Stimulated activated CD4-positive, alpha-beta T cell treated with anti-CD3 and anti-CD28 coated beads, TNF-alpha, amount 100 ng/mL, for 24 hours (primary cell): ENCODE measurements at regions not wholly inside any gene's neighbourhood (a gene's known extent, or its start where the extent isn't known, plus 50 kb on each side); places are given as distances from the start of the nearest gene placed in this dataset.

Experiments used
- DNase-seq, 3 experiments: peaks; one replicate each; pipeline ENCODE4 v3.0.0-alpha.2; 2020; ENCODE audit warnings: low read depth in 3 of 3

DNA sequence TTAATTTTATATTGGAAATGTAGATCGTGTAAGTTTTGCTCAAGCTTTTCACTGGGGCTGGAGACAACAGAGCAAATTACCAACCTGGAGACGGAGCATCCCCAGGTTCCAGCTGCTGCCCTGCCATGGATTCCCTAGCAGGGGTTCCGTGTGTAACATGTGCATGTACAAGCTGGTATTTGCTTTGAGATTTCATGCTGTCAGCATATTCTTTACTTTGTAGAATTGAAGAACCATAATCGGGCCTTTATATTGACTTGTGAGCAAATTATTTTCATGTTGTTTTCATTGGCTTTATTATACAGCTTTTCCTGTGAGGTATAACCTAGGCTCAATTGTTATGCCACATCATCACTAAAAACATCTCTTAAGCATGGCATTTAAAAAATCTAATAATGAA lies 369.2 kb upstream of the COBL start:
- no peak for DNase-seq

DNA sequence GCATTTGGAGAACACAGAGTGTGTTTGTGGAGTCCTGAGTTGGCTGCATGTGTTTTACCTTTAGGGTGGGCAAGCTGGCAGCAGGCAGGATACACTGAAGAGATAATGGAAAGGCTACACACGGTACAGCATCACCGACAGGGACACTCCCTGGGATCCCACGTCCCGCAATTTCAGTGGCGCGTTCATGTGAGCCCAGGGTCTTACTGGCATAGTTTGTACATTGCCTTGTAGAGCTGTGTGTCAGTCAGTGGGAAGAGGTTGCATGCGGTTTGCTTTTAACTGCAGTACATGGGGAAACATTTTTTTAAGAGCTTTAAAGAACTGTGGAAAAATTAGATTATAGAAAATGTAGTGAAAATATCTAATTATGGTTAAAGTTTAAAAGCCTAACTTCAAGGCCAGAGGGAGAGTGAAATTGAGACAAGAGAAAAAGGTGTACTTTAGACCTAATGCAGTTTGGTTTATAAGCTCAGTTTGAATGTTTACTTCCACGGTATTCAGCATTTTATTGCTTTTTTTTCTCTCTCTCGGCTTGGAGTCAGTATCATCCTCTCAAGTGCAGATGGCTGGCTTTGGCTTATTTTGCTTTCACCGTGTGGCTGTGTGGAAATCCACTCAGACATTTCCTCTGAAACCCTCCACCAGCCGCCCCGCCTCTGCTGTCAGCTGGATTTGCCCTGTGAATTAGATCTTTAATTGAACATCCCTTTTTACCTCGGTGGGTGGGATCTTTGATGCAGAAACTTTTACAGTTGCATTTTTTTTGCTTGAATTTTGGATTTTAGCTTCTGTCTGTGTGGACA lies 364.2 kb upstream of the COBL start:
- no peak for DNase-seq

DNA sequence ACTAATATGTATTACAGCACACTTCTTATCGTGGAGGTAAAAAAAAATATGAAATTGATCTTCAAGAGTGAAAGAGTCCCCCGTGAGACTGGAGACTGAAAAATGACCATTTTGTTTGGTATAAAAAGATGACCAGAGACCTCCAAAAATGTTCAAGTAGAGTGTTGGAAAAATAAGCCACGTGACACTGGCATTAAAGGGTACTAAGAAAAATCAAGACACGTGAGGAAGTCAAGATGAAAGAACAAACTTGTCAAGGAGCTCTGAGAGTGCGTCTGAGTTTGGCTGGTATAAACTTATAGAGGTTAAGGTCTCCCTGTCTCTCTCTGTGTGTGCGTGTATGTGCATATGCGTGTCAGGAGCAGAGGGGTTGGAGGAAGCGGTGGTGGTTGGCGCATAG lies 362.7 kb upstream of the COBL start:
- DNase-seq: no peak

DNA sequence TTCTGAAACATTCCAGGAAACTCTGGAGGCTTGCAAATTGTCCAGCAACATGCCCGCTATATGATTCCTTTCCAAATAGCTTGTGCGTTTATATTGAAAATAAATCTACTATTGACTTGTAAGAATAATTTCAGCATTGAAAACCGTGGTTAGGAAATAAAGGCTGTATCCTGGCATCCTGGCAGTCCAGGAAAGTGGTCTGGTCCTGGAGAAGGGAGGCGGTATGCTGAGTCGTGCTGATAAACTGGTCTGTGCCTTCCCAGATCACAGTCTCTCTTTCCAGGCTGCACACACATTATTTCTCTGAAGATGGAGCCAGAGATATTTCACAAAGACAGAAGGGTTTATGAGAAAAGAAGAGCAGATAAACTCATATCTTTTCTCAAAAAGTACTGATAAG lies 350.1 kb upstream of the COBL start:
- DNase-seq: no peak

DNA sequence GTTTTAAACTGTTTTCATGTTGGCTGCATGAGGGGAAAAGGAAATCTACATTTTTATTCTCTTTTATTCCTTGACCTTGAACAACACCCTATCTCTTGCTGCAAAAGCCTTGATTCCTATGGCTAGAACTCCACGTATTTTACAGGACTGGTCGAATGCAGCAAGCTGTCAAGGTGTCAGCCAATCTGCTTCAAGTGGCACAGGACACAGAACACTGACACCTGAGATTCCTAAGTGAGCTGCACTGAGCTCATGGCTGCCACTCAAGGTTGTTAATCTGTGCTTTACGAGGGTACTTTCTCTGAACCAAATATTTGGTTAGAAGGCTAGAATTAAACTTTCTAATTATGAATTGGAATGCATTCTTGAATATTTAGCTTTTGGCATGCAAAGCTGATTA lies 349.7 kb upstream of the COBL start:
- DNase-seq: no peak

DNA sequence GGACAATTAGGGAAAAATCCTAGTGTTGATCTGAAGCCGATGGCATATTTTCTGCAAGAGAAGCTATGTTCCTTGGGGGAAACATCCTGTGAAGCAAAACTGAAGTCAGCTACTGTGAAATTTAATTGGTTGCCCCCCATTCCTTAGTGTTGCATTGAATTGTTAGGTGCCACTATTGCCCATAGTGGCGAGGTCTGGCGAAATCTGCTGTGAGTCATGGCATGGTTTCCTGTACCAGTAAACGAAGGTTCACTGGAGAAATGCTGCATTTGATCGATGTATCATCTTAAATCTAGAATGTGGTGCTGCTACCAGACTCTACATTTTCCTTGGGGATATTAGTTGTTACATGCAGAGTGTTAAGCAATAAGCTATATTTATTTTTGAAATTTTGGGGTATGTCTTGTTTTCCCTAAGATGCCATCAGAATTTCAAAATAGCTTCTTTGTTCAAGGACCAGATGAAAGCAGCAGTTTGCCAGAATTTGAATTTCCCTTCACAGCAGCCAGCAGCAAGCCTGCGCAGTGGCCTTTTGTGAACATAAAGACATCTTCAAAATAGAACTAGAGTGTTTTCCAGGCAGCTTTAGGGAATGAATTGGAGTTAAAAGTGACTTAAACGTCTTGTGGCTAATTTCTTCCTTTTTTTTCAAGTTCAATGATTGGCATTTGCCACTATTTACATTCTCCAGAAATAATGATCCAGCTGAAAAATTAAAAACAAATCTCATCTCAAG lies 348.6 kb upstream of the COBL start:
- no peak for DNase-seq

DNA sequence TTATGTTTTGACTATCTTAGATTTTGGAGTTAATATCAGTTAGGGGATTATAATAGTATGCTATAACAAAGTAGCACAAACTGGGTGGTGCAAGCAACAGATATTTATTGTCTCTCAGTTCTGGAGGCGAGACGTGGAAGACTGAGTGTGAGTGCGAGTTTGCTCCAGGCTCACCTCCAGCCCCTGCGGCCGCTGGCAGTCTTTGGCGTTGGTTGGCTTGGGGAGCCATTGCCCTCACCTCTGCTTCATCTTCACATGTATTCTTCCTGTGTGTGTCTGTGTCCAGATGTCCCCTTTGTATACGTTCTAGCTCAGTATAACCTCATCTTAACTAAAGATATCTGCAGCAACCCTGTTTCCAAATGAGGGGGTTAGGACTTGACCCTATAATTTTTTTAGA lies 343.9 kb upstream of the COBL start:
- DNase-seq: no peak

DNA sequence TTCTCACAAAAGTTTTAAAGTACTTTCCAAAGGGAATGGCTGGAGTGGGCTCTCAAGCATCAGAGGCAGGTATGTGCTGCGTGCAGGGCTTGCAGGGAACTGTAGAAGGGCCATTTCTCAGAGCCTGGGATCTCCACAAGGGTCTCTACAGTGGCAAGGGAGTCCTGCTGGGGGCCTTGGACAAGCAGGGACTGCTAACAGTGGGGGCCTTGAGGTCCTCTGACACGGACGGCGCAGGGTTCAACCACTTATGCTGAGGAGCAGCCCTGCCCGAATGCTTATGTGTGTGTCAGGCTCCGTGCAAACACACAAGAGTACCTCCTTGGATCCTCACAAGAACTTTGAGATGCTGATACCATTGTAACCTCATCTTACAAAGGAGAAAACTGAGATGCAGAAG lies 342.1 kb upstream of the COBL start:
- no peak for DNase-seq

DNA sequence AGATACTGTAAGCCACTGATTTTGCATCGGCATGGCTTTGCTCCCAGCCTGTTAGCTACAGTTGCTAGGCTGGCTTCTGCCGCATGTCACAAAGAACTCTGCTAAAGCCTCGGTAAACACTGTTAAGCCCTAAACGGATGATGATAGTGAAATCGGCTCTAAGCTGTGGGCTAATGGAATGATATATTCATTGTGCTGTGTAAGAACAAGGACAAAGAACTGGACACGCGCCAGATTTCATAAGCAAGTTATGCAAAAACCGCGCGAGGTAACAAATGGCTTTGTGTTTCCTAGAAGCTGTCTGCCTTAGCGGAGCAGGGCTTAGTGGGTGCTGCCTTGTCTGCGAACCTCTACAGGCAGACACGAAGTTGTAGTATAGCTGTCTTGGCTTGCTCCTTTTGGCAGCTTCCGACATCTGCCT lies 331.3 kb upstream of the COBL start:
- DNase-seq: no peak

DNA sequence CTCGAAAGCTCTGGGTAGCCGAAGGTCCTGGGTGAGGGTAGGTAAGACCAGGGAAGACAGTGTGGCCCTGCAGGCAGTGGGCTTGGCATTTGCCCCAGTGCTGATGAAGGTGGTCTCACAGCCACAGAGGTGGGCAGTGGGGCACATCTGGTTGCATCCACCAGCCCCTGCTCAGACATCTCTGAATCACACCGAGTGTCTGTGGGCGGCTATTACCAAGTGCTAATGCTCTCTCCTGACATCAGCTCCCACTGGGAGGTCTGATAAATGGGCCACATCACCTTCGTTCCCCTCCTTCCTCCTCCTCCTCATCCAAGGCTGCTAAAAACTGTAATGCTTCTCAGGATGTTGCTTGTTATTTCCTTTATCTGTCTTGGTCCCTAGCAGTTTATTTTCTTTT lies 330.9 kb upstream of the COBL start:
- no peak for DNase-seq

DNA sequence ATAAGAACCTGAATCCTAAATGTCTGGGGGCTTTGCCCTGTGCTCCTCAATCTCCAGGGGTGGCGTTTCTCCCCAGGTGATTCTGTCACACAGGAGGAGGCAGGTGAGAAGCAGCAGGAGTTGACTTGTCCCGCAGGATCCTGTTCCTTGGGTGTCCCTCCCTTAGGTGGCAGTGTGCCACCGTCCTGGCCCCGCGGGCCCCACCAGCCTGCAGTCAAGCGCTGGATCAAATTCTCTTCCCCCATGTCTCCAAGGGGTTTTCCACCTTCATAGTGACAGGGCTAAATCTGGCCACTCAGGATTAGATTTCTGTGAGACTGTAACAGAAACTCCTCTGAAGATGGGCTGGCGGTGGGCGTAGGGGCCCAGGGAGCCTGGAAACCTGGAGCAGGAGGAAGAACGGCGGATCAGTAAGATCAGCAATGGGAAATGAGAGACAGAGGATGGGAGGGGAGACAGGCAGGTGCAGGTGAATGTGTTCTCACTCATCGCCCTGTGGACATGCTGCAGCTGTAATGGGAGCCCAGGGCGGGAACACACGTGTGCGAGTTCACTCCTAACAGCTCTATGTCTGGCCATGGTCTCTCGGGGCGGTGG lies 329.2 kb upstream of the COBL start:
- DNase-seq: no peak

DNA sequence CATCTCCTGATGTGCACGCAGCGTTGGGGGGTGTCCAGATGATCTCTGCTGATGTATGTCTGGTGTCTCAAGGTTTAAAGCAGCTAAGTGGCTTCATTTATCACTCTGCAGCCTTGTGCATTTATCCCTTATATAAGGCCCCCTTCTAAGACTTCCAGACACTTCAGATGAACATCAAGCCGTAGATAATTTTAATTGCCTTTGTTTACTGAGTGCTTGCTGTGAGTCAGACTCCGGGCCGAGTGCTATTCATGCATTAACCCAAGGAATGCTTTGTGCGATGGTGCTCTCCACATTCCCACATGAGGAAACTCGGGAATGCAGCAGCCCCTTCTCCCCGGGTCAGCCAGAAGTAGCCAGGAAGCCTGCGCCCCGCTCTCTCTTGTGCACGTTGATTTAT lies 328.6 kb upstream of the COBL start:
- DNase-seq: no peak

DNA sequence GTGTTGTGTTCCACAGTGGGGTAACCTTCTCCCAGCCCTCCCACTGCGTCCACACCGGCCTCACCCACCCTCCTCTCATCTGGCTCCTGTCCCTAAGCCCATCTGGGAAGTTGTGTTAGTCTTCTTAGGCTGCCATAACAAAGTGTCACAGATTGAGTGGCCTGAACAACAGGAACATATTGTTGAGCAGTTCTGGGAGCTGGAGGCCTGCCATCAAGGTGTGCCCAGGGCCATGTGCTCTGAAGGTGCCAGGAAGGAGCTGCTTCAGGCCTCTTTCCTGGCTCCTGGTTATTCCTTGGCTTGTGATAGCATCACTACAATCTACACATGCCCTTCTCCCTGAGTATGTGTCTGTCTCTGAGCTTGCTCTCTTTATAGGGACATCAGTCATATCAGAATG lies 327.6 kb upstream of the COBL start:
- no peak for DNase-seq

DNA sequence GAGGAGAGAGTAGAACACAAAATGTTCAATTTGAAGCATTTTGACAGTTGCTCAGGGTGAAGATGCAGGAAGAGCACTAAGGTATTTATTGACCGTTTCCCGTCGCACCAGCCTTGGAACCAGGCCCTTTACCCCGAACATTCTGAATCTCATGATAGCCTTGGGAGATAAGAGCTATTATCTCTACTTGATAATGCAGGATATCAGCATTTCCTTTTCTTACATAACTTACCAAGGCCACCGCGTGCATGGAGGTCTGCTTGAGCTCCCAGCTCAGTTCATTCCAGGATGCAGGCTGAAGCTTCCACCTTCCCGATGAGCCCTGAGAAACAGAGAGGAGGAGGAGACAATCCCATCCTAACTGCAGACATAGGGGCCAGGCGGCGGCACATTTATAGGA lies 324.2 kb upstream of the COBL start:
- no peak for DNase-seq

DNA sequence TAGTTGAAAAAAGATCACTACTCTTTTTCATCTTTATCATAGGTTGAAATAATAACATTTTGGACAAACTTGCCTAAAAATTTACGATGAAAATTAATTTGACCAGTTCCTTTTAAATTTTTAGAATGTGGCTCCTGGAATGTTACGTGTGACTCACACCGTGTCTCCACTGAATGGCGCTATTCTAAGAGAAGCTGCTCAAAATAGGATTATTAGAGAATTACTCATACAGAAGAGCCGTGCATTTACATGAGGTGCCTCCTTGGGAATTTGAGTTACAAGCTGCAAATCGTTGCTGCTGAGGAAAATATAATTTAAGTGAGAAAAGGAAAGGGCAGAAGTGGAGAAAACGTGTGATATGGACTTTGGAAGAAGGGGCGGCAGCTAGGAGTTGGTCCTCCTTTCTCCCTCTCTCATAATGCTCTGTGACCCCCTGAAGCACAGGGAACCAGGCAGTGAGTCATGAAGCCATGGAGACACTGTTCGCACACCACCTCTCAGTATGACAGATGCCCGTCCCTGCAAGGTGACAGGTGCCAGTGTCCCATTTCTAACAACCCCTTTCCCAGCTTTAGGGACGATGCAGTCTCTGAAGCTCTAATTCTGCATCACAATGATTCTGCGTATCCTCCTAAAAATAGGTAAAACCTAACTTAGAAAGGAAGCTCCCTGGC lies 323.2 kb upstream of the COBL start:
- no peak for DNase-seq

DNA sequence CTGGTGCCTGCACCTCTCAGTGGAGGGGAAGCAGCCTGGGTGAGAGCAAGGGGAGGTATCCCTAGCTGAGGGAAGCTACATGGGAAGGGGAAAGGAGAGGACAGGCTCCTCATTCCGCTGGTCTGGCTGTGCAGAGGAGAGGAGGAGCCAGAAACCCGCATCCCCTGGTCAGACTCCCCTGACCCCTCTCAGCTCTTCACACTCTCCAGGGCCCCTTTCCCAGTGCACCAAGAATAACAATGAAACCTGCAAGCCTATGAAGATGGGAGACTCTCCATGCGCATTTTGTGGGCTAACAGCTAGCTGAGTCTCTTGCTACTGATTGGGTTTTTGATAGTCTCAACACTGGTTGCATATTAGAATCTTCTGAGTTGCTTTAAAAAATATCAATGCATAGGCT lies 319.9 kb upstream of the COBL start:
- DNase-seq: no peak

DNA sequence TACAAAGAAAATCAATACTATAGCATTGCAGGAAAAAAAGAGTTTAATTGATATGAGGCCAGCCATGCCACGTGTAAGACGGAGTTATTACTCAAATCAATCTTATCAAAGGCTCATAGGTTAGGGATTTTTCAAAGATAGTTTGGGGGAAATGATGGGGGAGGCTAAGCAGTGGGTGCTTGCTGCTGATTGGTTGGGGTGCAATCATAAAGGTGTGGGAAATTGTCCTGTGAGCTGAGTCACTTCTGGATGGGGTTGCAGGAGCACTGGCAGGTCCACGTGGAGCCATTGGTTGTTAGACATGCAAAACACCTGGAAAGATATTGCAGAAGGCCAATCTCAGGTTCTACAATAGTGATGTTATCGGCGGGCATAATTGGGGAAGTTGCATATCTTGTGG lies 319.2 kb upstream of the COBL start:
- no peak for DNase-seq

DNA sequence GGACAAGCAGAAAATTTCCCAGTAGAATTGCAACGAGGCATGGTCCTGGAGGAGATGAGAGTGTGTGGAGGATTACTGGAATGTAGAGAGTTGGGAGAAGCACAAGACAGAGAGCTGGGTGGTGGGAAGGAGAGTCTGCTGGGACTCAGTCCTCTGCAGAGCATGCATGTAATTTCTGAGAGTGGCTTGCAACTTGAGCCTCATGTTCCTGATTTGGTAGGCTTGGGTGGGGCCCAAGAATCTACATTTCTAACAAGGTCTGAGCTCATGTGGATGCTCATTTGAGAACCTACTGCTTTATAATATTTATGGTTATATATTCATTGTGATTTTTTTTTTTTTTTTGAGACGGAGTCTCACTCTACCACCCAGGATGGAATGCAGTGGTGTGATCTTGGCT lies 317.9 kb upstream of the COBL start:
- DNase-seq: no peak

DNA sequence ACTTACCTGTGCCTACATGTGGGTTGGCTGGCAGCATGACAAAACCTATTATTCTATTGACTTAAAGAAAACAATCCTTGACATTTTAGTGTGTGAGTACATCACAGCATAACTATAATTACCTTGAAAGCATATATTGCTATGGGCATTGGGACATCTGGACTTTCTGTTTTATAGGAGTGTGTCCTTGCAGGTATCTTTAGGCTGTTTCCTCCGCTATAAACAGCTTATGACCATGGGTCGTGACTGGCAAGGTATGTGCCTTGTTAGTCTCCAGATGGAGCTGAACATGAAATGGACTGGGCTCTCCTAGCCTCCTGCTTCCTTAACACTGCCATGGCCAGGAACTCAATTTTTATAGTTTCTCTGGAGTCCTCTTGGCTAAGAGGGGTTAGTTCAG lies 317.4 kb upstream of the COBL start:
- DNase-seq: no peak

DNA sequence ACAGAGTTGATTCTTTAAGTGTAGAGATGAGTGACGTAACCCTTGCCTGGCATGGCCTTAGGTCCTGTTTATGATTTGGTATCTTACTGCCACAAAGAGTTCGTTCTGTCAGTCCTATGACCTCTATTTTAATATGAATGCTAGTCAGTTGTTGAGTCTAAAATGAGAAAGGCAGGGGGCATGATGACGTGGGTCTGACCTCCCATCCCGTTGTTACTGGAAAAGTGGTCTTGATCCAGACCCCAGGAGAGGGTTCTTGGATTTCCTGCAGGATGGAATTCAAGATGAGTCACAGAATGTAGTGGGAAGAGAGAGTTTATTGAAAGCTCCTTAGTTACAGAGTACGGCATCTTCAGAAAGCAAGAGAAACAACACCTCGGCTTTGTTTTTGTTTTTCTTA lies 317.0 kb upstream of the COBL start:
- no peak for DNase-seq

DNA sequence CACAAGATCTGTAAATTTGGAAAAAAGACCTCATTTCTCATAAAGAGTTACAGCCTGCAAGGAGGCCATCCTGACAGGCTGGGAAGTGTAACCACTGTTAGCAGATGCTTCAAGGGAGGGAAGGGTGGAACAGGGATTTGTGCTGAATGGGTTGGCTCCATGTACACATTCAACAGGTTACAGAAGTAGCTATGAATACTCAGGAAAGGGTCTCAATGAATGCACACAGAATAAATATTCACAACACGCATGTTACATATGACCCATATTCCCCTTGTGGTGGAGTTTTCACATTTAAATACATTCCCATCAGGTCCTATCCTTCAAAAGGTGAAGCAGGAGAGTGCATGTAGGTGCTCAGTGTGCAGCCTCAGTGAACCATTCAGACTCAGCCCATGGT lies 316.4 kb upstream of the COBL start:
- DNase-seq: no peak

DNA sequence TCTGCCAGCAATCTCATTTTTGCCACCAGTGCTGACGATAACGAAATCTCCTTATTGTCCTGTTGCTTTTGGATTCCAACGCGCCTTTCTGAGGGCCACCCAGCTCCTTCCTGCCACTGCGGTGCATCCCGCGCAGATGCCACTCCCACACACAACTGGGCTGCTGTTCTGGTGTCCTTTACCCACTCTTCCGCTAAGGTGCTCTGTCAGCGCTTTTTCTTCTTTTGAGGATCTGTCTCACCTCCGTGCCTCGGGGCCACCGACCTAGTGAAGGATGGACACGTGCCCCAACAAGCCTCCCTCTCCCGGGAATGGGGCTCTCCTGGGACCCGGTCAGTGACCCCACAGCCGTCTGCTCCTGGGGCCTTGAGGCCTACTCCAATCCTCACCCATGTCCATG lies 314.3 kb upstream of the COBL start:
- no peak for DNase-seq

DNA sequence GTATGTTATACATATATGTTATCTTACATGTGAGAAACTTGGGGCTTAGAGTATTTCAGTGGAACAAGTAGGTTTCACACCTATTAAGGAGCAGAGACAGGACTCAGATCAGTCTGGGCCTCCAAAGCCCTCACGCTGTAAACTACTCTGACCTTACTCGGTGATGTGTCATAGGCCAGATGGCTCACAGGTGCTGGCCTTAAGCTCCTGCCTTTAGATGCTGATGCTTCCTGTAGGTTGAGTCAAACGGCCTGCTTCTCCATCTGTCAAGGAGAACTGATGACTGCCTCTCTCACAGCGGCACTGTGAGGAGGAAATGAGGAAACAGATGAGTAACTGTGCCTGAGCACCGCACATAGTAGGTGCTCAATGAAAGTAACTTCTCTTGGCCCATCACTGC lies 312.6 kb upstream of the COBL start:
- DNase-seq: no peak
